Epithelial cell of esophagus (primary cell): ENCODE measurements at regions not wholly inside any gene's neighbourhood (a gene's known extent, or its start where the extent isn't known, plus 50 kb on each side); places are given as distances from the start of the nearest gene placed in this dataset.
A peak's percentile ranks its signal among the peaks of the same experiment; 100 is the strongest.
"Not testable (repeated sequence)": the region's sequence is repeated elsewhere in the genome, so short reads cannot be mapped to it uniquely, and the experiment has no call there.

ENCODE experiments used
- DNase-seq: peaks from one replicate; pipeline ENCODE4 v3.0.0; 2010; ENCODE audit warnings: low read depth
- H3K4me3 ChIP-seq: 2 replicates; pipeline ENCODE4 v1.5.1; 2011; ENCODE audit warnings: mild to moderate bottlenecking, low read length, control low read depth
- CTCF ChIP-seq: IDR thresholded peaks from 2 replicates; pipeline ENCODE4 v1.5.1; 2011; ENCODE audit warnings: low read depth, mild to moderate bottlenecking, low read length, control low read depth, inconsistent platforms; ENCODE audit not compliant: insufficient read depth; ENCODE audit errors: missing control alignments

GRCh38 chr5:50553560-50553984 is 112.5 kb upstream of the EMB start:
- DNase-seq, result peak; percentile 33
- TF ChIP-seq CTCF, result no peak
- no peak overlapping the region for H3K4me3 ChIP-seq

GRCh38 chr5:50558640-50559039 is 107.8 kb upstream of the PARP8 start:
- DNase-seq, H3K4me3 ChIP-seq: not testable (repeated sequence)

GRCh38 chr5:50559955-50560354 is 106.5 kb upstream of the PARP8 start:
- no peak for TF ChIP-seq CTCF
- no peak for DNase-seq
- no peak overlapping the region for H3K4me3 ChIP-seq

- no peak for DNase-seq
- TF ChIP-seq CTCF, result no peak
These were observed 103.7 kb upstream of the PARP8 start for GRCh38 chr5:50562694-50563093.

GRCh38 chr5:50564079-50564478 is 102.4 kb upstream of the PARP8 start:
- TF ChIP-seq CTCF, result no peak
- no peak for DNase-seq
- H3K4me3 ChIP-seq, result no peak overlapping the region

More at GRCh38 chr5:50562694-50563093, 103.7 kb upstream of the PARP8 start:
- H3K4me3 ChIP-seq, result no peak overlapping the region

- DNase-seq, result no peak
- TF ChIP-seq CTCF, result no peak
- no peak overlapping the region for H3K4me3 ChIP-seq
These were observed 101.9 kb upstream of the PARP8 start for GRCh38 chr5:50564558-50564957.

- no peak for DNase-seq
- no peak overlapping the region for H3K4me3 ChIP-seq
- no peak for TF ChIP-seq CTCF
These were observed 92.3 kb upstream of the PARP8 start for GRCh38 chr5:50574121-50574520.

GRCh38 chr5:50575740-50576139 is 90.7 kb upstream of the PARP8 start:
- no peak for DNase-seq
- no peak overlapping the region for H3K4me3 ChIP-seq
- no peak for TF ChIP-seq CTCF
